DMS 273 (cell line): ENCODE measurements at regions not wholly inside any gene's neighbourhood (a gene's known extent, or its start where the extent isn't known, plus 50 kb on each side); places are given as distances from the start of the nearest gene placed in this dataset.
A peak's percentile ranks its signal among the peaks of the same experiment; 100 is the strongest.

Experiments
- DNase-seq: peaks from one replicate; lab custom pipeline; 2025; ENCODE audit not compliant: unreplicated experiment; lab: John Stamatoyannopoulos, UW

GRCh38 chr6:14031516-14031915 is 86.1 kb upstream of the CD83 start:
- DNase-seq: no peak

GRCh38 chr6:14035071-14035847 is 82.3 kb upstream of the CD83 start:
- no peak for DNase-seq

- DNase-seq: no peak
These were observed 81.7 kb upstream of the CD83 start for GRCh38 chr6:14035874-14036273.

- DNase-seq: no peak
These were observed 80.7 kb upstream of the CD83 start for GRCh38 chr6:14036911-14037310.

GRCh38 chr6:14037402-14038277 is 79.9 kb upstream of the CD83 start:
- DNase-seq: peak; percentile 66

- DNase-seq: peak; percentile 50
These were observed 78.8 kb upstream of the CD83 start for GRCh38 chr6:14038467-14039437.

- DNase-seq: peak; percentile 25
These were observed 77.5 kb upstream of the CD83 start for GRCh38 chr6:14040042-14040441.

GRCh38 chr6:14046476-14047068 is 71.0 kb upstream of the CD83 start:
- DNase-seq: peak; percentile 79

- no peak for DNase-seq
These were observed 70.3 kb upstream of the CD83 start for GRCh38 chr6:14047151-14047740.

GRCh38 chr6:14048837-14049236 is 68.7 kb upstream of the CD83 start:
- DNase-seq: no peak

- DNase-seq: no peak
These were observed 66.2 kb upstream of the CD83 start for GRCh38 chr6:14051355-14051754.

GRCh38 chr6:14053811-14054210 is 63.8 kb upstream of the CD83 start:
- DNase-seq: no peak

GRCh38 chr6:14055541-14055940 is 62.0 kb upstream of the CD83 start:
- DNase-seq: no peak

GRCh38 chr6:14058029-14058695 is 59.4 kb upstream of the CD83 start:
- DNase-seq: no peak

- no peak for DNase-seq
These were observed 58.8 kb upstream of the CD83 start for GRCh38 chr6:14058735-14059134.

GRCh38 chr6:14059791-14060436 is 57.7 kb upstream of the CD83 start:
- peak; percentile 83 for DNase-seq

GRCh38 chr6:14060971-14061370 is 56.6 kb upstream of the CD83 start:
- DNase-seq: no peak

GRCh38 chr6:14061643-14062042 is 55.9 kb upstream of the CD83 start:
- DNase-seq: no peak

- DNase-seq: no peak
These were observed 55.1 kb upstream of the CD83 start for GRCh38 chr6:14062345-14063029.
